ENCODE measurements at regions not wholly inside any gene's neighbourhood (a gene's known extent, or its start where the extent isn't known, plus 50 kb on each side); places are given as distances from the start of the nearest gene placed in this dataset. TPM values are rescaled to one million over a fixed set of nuclear protein-coding genes. Genes with fewer than 3 reads are reported as not detected.
A peak's percentile ranks its signal among the peaks of the same experiment; 100 is the strongest.

DNA sequence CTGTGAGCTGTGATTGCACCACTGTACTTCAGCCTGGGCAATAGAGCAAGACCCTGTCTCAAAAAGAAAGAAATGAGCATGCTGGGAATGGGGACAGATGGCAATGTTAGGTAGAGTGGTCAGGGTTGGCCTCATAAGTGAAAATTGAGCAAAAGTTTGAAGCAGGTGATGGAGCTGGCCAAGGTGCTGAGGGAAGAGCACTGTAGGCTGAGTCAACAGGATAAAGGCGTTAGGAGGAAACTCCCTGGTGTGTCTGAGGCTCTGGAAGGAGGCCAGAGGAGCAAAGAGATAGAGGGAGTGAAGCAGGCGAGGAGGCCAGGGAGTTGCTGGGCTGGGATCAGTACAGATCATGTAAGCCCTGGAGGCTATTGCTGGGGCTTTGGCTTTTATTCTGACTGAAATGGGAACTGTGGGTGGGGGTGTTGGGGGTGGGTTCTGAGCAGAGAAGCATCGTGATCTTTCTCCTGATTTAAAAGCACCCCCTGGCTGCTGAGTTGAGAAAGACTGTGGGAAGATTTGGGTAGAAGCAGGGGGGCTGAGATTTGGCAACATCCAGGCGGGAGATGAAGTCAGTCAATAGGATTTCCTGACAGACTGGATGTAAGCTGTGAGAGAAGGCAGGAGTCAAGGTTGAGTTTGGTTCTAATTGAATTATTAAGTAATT, 52.5 kb upstream of the VKORC1L1 start (continued):
- TF ChIP-seq, protein P1, sequence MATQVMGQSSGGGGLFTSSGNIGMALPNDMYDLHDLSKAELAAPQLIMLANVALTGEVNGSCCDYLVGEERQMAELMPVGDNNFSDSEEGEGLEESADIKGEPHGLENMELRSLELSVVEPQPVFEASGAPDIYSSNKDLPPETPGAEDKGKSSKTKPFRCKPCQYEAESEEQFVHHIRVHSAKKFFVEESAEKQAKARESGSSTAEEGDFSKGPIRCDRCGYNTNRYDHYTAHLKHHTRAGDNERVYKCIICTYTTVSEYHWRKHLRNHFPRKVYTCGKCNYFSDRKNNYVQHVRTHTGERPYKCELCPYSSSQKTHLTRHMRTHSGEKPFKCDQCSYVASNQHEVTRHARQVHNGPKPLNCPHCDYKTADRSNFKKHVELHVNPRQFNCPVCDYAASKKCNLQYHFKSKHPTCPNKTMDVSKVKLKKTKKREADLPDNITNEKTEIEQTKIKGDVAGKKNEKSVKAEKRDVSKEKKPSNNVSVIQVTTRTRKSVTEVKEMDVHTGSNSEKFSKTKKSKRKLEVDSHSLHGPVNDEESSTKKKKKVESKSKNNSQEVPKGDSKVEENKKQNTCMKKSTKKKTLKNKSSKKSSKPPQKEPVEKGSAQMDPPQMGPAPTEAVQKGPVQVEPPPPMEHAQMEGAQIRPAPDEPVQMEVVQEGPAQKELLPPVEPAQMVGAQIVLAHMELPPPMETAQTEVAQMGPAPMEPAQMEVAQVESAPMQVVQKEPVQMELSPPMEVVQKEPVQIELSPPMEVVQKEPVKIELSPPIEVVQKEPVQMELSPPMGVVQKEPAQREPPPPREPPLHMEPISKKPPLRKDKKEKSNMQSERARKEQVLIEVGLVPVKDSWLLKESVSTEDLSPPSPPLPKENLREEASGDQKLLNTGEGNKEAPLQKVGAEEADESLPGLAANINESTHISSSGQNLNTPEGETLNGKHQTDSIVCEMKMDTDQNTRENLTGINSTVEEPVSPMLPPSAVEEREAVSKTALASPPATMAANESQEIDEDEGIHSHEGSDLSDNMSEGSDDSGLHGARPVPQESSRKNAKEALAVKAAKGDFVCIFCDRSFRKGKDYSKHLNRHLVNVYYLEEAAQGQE (IDR thresholded peaks at IDR 0.05; ENCODE audit: borderline replicate concordance): peak; percentile 87
- TF ChIP-seq, protein P1 (CRISPR knock-in tag; IDR thresholded peaks at IDR 0.05; ENCODE audit: low read depth): no peak

Small RNA genes lying in the stretch of these regions (small RNA-seq; reads per million reads assigned to genes)
- gene AC114501.1 (not detected), gene RNU6-912P (not detected), gene SNORA15B-2 (not detected), gene SNORA22 (0.15 reads per million)

Data from K562 (cell line).